ENCODE measurements at regions not wholly inside any gene's neighbourhood (a gene's known extent, or its start where the extent isn't known, plus 50 kb on each side); places are given as distances from the start of the nearest gene placed in this dataset.

- Histone ChIP-seq H2AFZ (ENCODE audit: insufficient read depth, low read depth, low read length, poor library complexity, severe bottlenecking) (peak overlapping the region; percentile 11), H3K27me3 (ENCODE audit: control insufficient read depth in 2 of 2, insufficient read depth in 2 of 2, low read length in 2 of 2) (no peaks in the 10 kb centered on the region), H4K20me1 (ENCODE audit: insufficient read depth, low read length) (no peaks in the 10 kb centered on the region), H3K4me1 (ENCODE audit: control insufficient read depth in 1 of 2, insufficient read depth in 2 of 2, low read length in 2 of 2) (peaks cover 0 to 1% of the 10 kb centered on the region in 2 donors), H3K9me3 (replicated peaks in 1 of 2; ENCODE audit: control insufficient read depth in 1 of 2, insufficient read depth in 1 of 2, low read length in 2 of 2) (peaks cover 0 to 5% of the 10 kb centered on the region in 2 donors), H3K4me3 (replicated peaks in 1 of 3; ENCODE audit: low read depth in 2 of 3, low read length in 3 of 3) (no peak overlapping the region), H3K36me3 (replicated peaks in 1 of 2; ENCODE audit: control insufficient read depth in 1 of 2, insufficient read depth in 2 of 2, low read length in 2 of 2) (no peaks in the 10 kb centered on the region), H3K79me2 (ENCODE audit: insufficient read depth, low read length) (no peaks in the 10 kb centered on the region), H3K27ac (ENCODE audit: low read depth in 1 of 2, low read length in 2 of 2) (no peak overlapping the region), H3K4me2 (replicated peaks; ENCODE audit: extremely low read depth, low read length, poor library complexity, severe bottlenecking) (peak overlapping the region; percentile 22), H3K9ac (ENCODE audit: insufficient read depth, low read length, poor library complexity, severe bottlenecking) (no peak overlapping the region)
- no peak for DNase-seq
- H3K4me1 Mint-ChIP-seq, result peaks cover 2% of the 10 kb centered on the region
- H3K27ac Mint-ChIP-seq, result no peak overlapping the region
- WGBS (ENCODE audit: insufficient coverage), result 78% methylated on average over 21 of the region's 29 CpGs
- peak overlapping the region in 1 of 2 donors; percentile 63 for H3K4me3 Mint-ChIP-seq
- no peaks in the 10 kb centered on the region for H3K36me3 Mint-ChIP-seq
- TF ChIP-seq, protein P1, sequence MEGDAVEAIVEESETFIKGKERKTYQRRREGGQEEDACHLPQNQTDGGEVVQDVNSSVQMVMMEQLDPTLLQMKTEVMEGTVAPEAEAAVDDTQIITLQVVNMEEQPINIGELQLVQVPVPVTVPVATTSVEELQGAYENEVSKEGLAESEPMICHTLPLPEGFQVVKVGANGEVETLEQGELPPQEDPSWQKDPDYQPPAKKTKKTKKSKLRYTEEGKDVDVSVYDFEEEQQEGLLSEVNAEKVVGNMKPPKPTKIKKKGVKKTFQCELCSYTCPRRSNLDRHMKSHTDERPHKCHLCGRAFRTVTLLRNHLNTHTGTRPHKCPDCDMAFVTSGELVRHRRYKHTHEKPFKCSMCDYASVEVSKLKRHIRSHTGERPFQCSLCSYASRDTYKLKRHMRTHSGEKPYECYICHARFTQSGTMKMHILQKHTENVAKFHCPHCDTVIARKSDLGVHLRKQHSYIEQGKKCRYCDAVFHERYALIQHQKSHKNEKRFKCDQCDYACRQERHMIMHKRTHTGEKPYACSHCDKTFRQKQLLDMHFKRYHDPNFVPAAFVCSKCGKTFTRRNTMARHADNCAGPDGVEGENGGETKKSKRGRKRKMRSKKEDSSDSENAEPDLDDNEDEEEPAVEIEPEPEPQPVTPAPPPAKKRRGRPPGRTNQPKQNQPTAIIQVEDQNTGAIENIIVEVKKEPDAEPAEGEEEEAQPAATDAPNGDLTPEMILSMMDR (IDR thresholded peaks at IDR 0.05), result no peak
- intact Hi-C loops (cut with micrococcal nuclease), result no loop called here
- H3K27me3 Mint-ChIP-seq (ENCODE audit: low read depth in 3 of 3), result peaks cover 0 to 2% (median 0%) of the 10 kb centered on the region in 3 donors
- peaks cover 2 to 9% (median 5%) of the 10 kb centered on the region in 7 donors for H3K9me3 Mint-ChIP-seq
Measured at GRCh38 chr12:19783547-19784444, 344.5 kb downstream of the AEBP2 start.

DNA sequence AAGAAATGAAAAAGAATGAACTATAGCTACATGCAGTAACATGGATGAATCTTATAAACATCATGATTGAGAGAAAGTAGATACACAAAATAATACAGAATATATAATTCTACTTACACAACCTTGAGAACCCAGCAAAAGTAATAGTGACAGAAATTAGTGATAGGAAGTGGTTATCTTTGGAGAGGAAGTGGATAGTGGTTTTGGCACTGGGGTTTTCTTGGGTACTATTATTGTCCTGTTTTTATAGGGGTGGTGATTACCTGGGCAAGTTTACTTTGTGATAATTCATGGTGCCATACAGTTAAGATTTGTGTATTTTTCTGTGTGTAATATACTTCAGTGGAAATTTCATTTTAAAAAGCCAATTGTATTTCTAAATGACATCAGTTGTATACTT is 352.7 kb downstream of the AEBP2 start:
- no peak overlapping the region for H3K9ac ChIP-seq (ENCODE audit: insufficient read depth, low read length, poor library complexity, severe bottlenecking)
- H3K9me3 ChIP-seq (replicated peaks in 1 of 2; ENCODE audit: control insufficient read depth in 1 of 2, insufficient read depth in 1 of 2, low read length in 2 of 2), result no peaks in the 10 kb centered on the region
- no peaks in the 10 kb centered on the region for H3K36me3 ChIP-seq (replicated peaks in 1 of 2; ENCODE audit: control insufficient read depth in 1 of 2, insufficient read depth in 2 of 2, low read length in 2 of 2)
- no peaks in the 10 kb centered on the region for H3K36me3 Mint-ChIP-seq
- H3K4me1 Mint-ChIP-seq, result no peaks in the 10 kb centered on the region
- no peak overlapping the region for H2AFZ ChIP-seq (ENCODE audit: insufficient read depth, low read depth, low read length, poor library complexity, severe bottlenecking)
- H3K4me3 ChIP-seq (replicated peaks in 1 of 3; ENCODE audit: low read depth in 2 of 3, low read length in 3 of 3), result no peak overlapping the region
- H3K9me3 Mint-ChIP-seq, result peaks cover 0 to 7% (median 2%) of the 10 kb centered on the region in 7 donors
- TF ChIP-seq, protein P1 (IDR thresholded peaks at IDR 0.05), result no peak
- H3K27me3 Mint-ChIP-seq (ENCODE audit: low read depth in 3 of 3), result no peaks in the 10 kb centered on the region
- no peaks in the 10 kb centered on the region for H4K20me1 ChIP-seq (ENCODE audit: insufficient read depth, low read length)
- no peak overlapping the region for H3K4me2 ChIP-seq (replicated peaks; ENCODE audit: extremely low read depth, low read length, poor library complexity, severe bottlenecking)
- H3K79me2 ChIP-seq (ENCODE audit: insufficient read depth, low read length), result no peaks in the 10 kb centered on the region
- H3K4me3 Mint-ChIP-seq, result no peak overlapping the region
- H3K27ac ChIP-seq (ENCODE audit: low read depth in 1 of 2, low read length in 2 of 2), result no peak overlapping the region
- no peak for DNase-seq
- intact Hi-C loops (cut with micrococcal nuclease), result no loop called here
- no peaks in the 10 kb centered on the region for H3K27me3 ChIP-seq (ENCODE audit: control insufficient read depth in 2 of 2, insufficient read depth in 2 of 2, low read length in 2 of 2)
- no peak overlapping the region for H3K27ac Mint-ChIP-seq
- H3K4me1 ChIP-seq (ENCODE audit: control insufficient read depth in 1 of 2, insufficient read depth in 2 of 2, low read length in 2 of 2), result no peaks in the 10 kb centered on the region
